NCI-H1105 (cell line): ENCODE measurements at regions not wholly inside any gene's neighbourhood (a gene's known extent, or its start where the extent isn't known, plus 50 kb on each side); places are given as distances from the start of the nearest gene placed in this dataset.

ENCODE experiments used
- DNase-seq: peaks from one replicate; lab custom pipeline; 2025; lab: John Stamatoyannopoulos, UW

GRCh38 chr6:165082636-165083035 is 226.8 kb downstream of the C6orf118 start:
- no peak for DNase-seq

- no peak for DNase-seq
Measured at GRCh38 chr6:165081944-165082532, 227.4 kb downstream of the C6orf118 start.

- DNase-seq = no peak
Measured at GRCh38 chr6:165077876-165078275, 231.5 kb downstream of the C6orf118 start.

GRCh38 chr6:165071906-165072305 is 237.5 kb downstream of the C6orf118 start:
- no peak for DNase-seq

GRCh38 chr6:165060720-165061119 is 248.7 kb downstream of the C6orf118 start:
- no peak for DNase-seq

- no peak for DNase-seq
Measured at GRCh38 chr6:165059032-165059431, 250.4 kb downstream of the C6orf118 start.

GRCh38 chr6:165056292-165056691 is 253.1 kb downstream of the C6orf118 start:
- DNase-seq = no peak

- no peak for DNase-seq
Measured at GRCh38 chr6:165055231-165055630, 254.2 kb downstream of the C6orf118 start.

GRCh38 chr6:165052561-165053480 is 256.6 kb downstream of the C6orf118 start:
- no peak for DNase-seq

GRCh38 chr6:165049362-165049761 is 260.0 kb downstream of the C6orf118 start:
- DNase-seq = peak; percentile 73

- no peak for DNase-seq
Measured at GRCh38 chr6:165047952-165048351, 261.5 kb downstream of the C6orf118 start.

GRCh38 chr6:165045631-165046030 is 263.8 kb downstream of the C6orf118 start:
- DNase-seq = no peak

GRCh38 chr6:165042912-165043311 is 266.5 kb downstream of the C6orf118 start:
- DNase-seq = no peak

GRCh38 chr6:165040440-165040839 is 269.0 kb downstream of the C6orf118 start:
- no peak for DNase-seq

- no peak for DNase-seq
Measured at GRCh38 chr6:165034271-165034741, 275.1 kb downstream of the C6orf118 start.

- no peak for DNase-seq
Measured at GRCh38 chr6:165031502-165031901, 277.9 kb downstream of the C6orf118 start.

GRCh38 chr6:165025040-165025439 is 284.4 kb downstream of the C6orf118 start:
- no peak for DNase-seq

- DNase-seq = no peak
Measured at GRCh38 chr6:165019681-165020080, 289.7 kb downstream of the C6orf118 start.

- no peak for DNase-seq
Measured at GRCh38 chr6:165015676-165016075, 293.7 kb downstream of the C6orf118 start.

GRCh38 chr6:165013701-165014100 is 295.7 kb downstream of the C6orf118 start:
- DNase-seq = no peak

GRCh38 chr6:165012183-165012582 is 297.2 kb downstream of the C6orf118 start:
- no peak for DNase-seq

- no peak for DNase-seq
Measured at GRCh38 chr6:165010556-165011535, 298.6 kb downstream of the C6orf118 start.
